NCI-H2029 treated with DMSO at 0.1 percent for 48 hours (cell line): ENCODE measurements at regions not wholly inside any gene's neighbourhood (a gene's known extent, or its start where the extent isn't known, plus 50 kb on each side); places are given as distances from the start of the nearest gene placed in this dataset.

ENCODE experiments used
- DNase-seq: peaks from one replicate; lab custom pipeline; 2025; lab: John Stamatoyannopoulos, UW

GRCh38 chr6:14974792-14975470 is 270.9 kb upstream of the JARID2 start:
- DNase-seq = no peak

GRCh38 chr6:14975471-14975817 is 270.4 kb upstream of the JARID2 start:
- DNase-seq = no peak

- DNase-seq = no peak
Observed at GRCh38 chr6:14977747-14978382, 268.0 kb upstream of the JARID2 start.

GRCh38 chr6:14981960-14982359 is 263.9 kb upstream of the JARID2 start:
- no peak for DNase-seq

GRCh38 chr6:14983599-14984518 is 262.0 kb upstream of the JARID2 start:
- no peak for DNase-seq

- DNase-seq = peak; percentile 79
Observed at GRCh38 chr6:14984519-14984853, 261.4 kb upstream of the JARID2 start.

- DNase-seq = no peak
Observed at GRCh38 chr6:14985366-14985765, 260.5 kb upstream of the JARID2 start.

- no peak for DNase-seq
Observed at GRCh38 chr6:14986370-14986769, 259.5 kb upstream of the JARID2 start.

- no peak for DNase-seq
Observed at GRCh38 chr6:14987490-14987889, 258.4 kb upstream of the JARID2 start.

GRCh38 chr6:14992382-14992781 is 253.5 kb upstream of the JARID2 start:
- DNase-seq = no peak

- DNase-seq = no peak
Observed at GRCh38 chr6:14995208-14995607, 250.7 kb upstream of the JARID2 start.

- no peak for DNase-seq
Observed at GRCh38 chr6:14995966-14996602, 249.8 kb upstream of the JARID2 start.

GRCh38 chr6:14996892-14997291 is 249.0 kb upstream of the JARID2 start:
- peak; percentile 38 for DNase-seq

- DNase-seq = no peak
Observed at GRCh38 chr6:14997507-14997906, 248.4 kb upstream of the JARID2 start.

GRCh38 chr6:14999106-14999505 is 246.8 kb upstream of the JARID2 start:
- DNase-seq = no peak

- DNase-seq = no peak
Observed at GRCh38 chr6:15001326-15001910, 244.5 kb upstream of the JARID2 start.

GRCh38 chr6:15008269-15008668 is 237.6 kb upstream of the JARID2 start:
- no peak for DNase-seq

- DNase-seq = no peak
Observed at GRCh38 chr6:15014958-15015357, 230.9 kb upstream of the JARID2 start.

- DNase-seq = no peak
Observed at GRCh38 chr6:15016813-15017212, 229.1 kb upstream of the JARID2 start.

GRCh38 chr6:15017261-15017660 is 228.6 kb upstream of the JARID2 start:
- DNase-seq = no peak

- DNase-seq = no peak
Observed at GRCh38 chr6:15017803-15018202, 228.1 kb upstream of the JARID2 start.

GRCh38 chr6:15020119-15020770 is 225.6 kb upstream of the JARID2 start:
- DNase-seq = no peak
